ENCODE measurements at regions not wholly inside any gene's neighbourhood (a gene's known extent, or its start where the extent isn't known, plus 50 kb on each side); places are given as distances from the start of the nearest gene placed in this dataset.

GRCh38 chr1:4971666-4972065 is 317.3 kb downstream of the AJAP1 start:
- no peak for TF ChIP-seq CTCF (IDR thresholded peaks at IDR 0.05)
- TF ChIP-seq POLR2A (IDR thresholded peaks at IDR 0.05) = no peak
- TF ChIP-seq POLR2AphosphoS5 (IDR thresholded peaks at IDR 0.05) = no peak

Measured in prostate gland (tissue), 2 donors.